GM12878 (cell line): ENCODE measurements at regions not wholly inside any gene's neighbourhood (a gene's known extent, or its start where the extent isn't known, plus 50 kb on each side); places are given as distances from the start of the nearest gene placed in this dataset.

ENCODE experiments used
- ATAC-seq: fragments of 200-7000 bp; cut with Tn5 transposase; 3 replicates; pipeline ENCODE4 v1.9.1; 2020; ENCODE audit warnings: mild to moderate bottlenecking, moderate library complexity
- BruUV-seq: library from RNA; stranded (reverse); fragments of 400-500 nt; replicated peaks from 2 replicates; lab custom pipeline; 2021; lab: Mats Ljungman, UMichigan
- CTCF ChIA-PET: fragments of 300-600 bp; sonication (Branson Sonifier 250); formaldehyde crosslinking; extraction: SDS; loops from one replicate; lab custom pipeline; 2021; ENCODE audit warnings: inconsistent platforms; lab: Yijun Ruan, JAX
- POLR2A ChIA-PET: fragments of 350-600 bp; formaldehyde crosslinking; extraction: SDS; loops from one replicate; lab custom pipeline; 2021; ENCODE audit warnings: inconsistent platforms; lab: Charles Lee
- RAD21 ChIA-PET: fragments of 300-600 bp; sonication (Branson Sonifier 250); formaldehyde crosslinking; loops from one replicate; lab custom pipeline; 2023; ENCODE audit warnings: antibody characterized with exemption; ENCODE audit not compliant: unreplicated experiment; lab: Charles Lee
- SMC1A ChIA-PET: fragments of 300-600 bp; sonication (Branson Sonifier 250); formaldehyde crosslinking; loops from one replicate; lab custom pipeline; 2023; ENCODE audit not compliant: unreplicated experiment, uncharacterized antibody; lab: Charles Lee
- DNase-seq: peaks from one replicate; pipeline ENCODE4 v3.0.0-alpha.2; 2011; ENCODE audit warnings: low read depth, low spot score
- FAIRE-seq: peaks from 3 replicates; lab custom pipeline; 2011; peaks lifted over from hg19 to GRCh38; lab: Jason Lieb, UNC
- H2AFZ ChIP-seq: 2 replicates; pipeline ENCODE4 v1.6.0; 2011; ENCODE audit warnings: low read depth, low read length, control low read depth; ENCODE audit not compliant: control insufficient read depth
- H3K27ac ChIP-seq: 2 replicates; pipeline ENCODE4 v1.5.1; 2011; ENCODE audit warnings: control low read depth; ENCODE audit not compliant: control insufficient read depth, insufficient read depth
- H3K27me3 ChIP-seq, 2 experiments: replicated peaks in 1 of 2; 2 replicates each; pipeline versions ENCODE4 v1.6.0 to v1.6.1; 2011; ENCODE audit warnings: low read length in 1 of 2; ENCODE audit not compliant: control insufficient read depth in 2 of 2, insufficient read depth in 2 of 2
- H3K36me3 ChIP-seq, 2 experiments: 2 replicates each; pipeline ENCODE4 v1.5.1; 2011; ENCODE audit warnings: low read length in 1 of 2; ENCODE audit not compliant: control insufficient read depth in 2 of 2, insufficient read depth in 2 of 2
- H3K4me1 ChIP-seq: 2 replicates; pipeline ENCODE4 v1.6.1; 2011; ENCODE audit warnings: mild to moderate bottlenecking, low read length, moderate library complexity, mixed read lengths; ENCODE audit not compliant: control insufficient read depth, insufficient read depth
- H3K4me2 ChIP-seq: 2 replicates; pipeline ENCODE4 v1.6.0; 2011; ENCODE audit warnings: control low read depth; ENCODE audit not compliant: control insufficient read depth, insufficient read depth
- H3K4me3 ChIP-seq: fragments of 200-600 bp; sonication (generic); 2 replicates; pipeline ENCODE4 v1.5.1; 2016
- H3K79me2 ChIP-seq: 2 replicates; pipeline ENCODE4 v1.6.0; 2011; ENCODE audit warnings: low read length; ENCODE audit not compliant: control insufficient read depth, insufficient read depth
- H3K9ac ChIP-seq: 2 replicates; pipeline ENCODE4 v1.8.0; 2011; ENCODE audit warnings: low read length, control low read depth, mixed read lengths; ENCODE audit not compliant: control insufficient read depth, insufficient read depth
- H3K9me3 ChIP-seq: replicated peaks from 3 replicates; pipeline ENCODE4 v1.5.1; 2011; ENCODE audit warnings: mild to moderate bottlenecking, low read length; ENCODE audit not compliant: control insufficient read depth, insufficient read depth
- H4K20me1 ChIP-seq: 2 replicates; pipeline ENCODE4 v1.6.0; 2011; ENCODE audit not compliant: control insufficient read depth, insufficient read depth
- ESRRA ChIP-seq: IDR thresholded peaks from 2 replicates; pipeline ENCODE4 v1.6.1; 2012; ENCODE audit warnings: mild to moderate bottlenecking, low read length, improper control_type of control experiment
- GABPA ChIP-seq: IDR thresholded peaks from 2 replicates; pipeline ENCODE4 v1.6.1; 2014; ENCODE audit warnings: antibody characterized with exemption, low read depth, mild to moderate bottlenecking, inconsistent platforms
- HCFC1 ChIP-seq: fragments of 150-350 bp; IDR thresholded peaks from 2 replicates; pipeline ENCODE4 v1.6.1; 2014; ENCODE audit warnings: low read length
- JUNB ChIP-seq: IDR thresholded peaks from 2 replicates; pipeline ENCODE4 v1.6.1; 2016; ENCODE audit warnings: antibody characterized with exemption, mild to moderate bottlenecking
- KDM1A ChIP-seq: fragments of 200-600 bp; sonication (generic); IDR thresholded peaks from 2 replicates; pipeline ENCODE4 v1.6.1; 2016; ENCODE audit warnings: borderline replicate concordance
- REST ChIP-seq: IDR thresholded peaks from 2 replicates; pipeline ENCODE4 v1.6.1; 2012; ENCODE audit warnings: mild to moderate bottlenecking, low read depth, low read length
- SUPT20H ChIP-seq: IDR thresholded peaks from 2 replicates; pipeline ENCODE4 v1.6.1; 2011; ENCODE audit warnings: low read depth, mild to moderate bottlenecking, low read length, moderate library complexity, borderline replicate concordance; ENCODE audit not compliant: control insufficient read depth
- WGBS: methylation state at CpG from one replicate; pipeline ENCODE4 v1.1.6; 2016; ENCODE audit warnings: low lambda C conversion rate; ENCODE audit not compliant: insufficient replicate concordance, insufficient coverage; ENCODE audit errors: missing lambda C conversion rate; 5-methylcytosine and 5-hydroxymethylcytosine counted together
- in situ Hi-C: fragments of 300-500 bp; cut with MboI; formaldehyde crosslinking; loops from 9 replicates; pipeline ENCODE4 v1.14.3; 2018; ENCODE audit warnings: mixed read lengths
- intact Hi-C: fragments of 100-400 bp; cut with micrococcal nuclease; formaldehyde crosslinking; loops from one replicate; pipeline ENCODE4 v1.14.2; 2022; ENCODE audit not compliant: unreplicated experiment

GRCh38 chr21:18161841-18162240 is 82.8 kb upstream of the CHODL start:
- H3K4me3 ChIP-seq: no peak overlapping the region
- H3K9ac ChIP-seq: no peak overlapping the region
- ATAC-seq: no peak
- H3K4me2 ChIP-seq: no peak overlapping the region
- SMC1A ChIA-PET: no interaction called here
- H3K36me3 ChIP-seq: no peaks in the 10 kb centered on the region
- in situ Hi-C loops (no loop called here), intact Hi-C loops (no loop called here)
- no peaks in the 10 kb centered on the region for H4K20me1 ChIP-seq
- no peak for TF ChIP-seq REST
- no peak for TF ChIP-seq GABPA
- no peak for TF ChIP-seq SUPT20H
- no peak for TF ChIP-seq JUNB
- no peak for TF ChIP-seq ESRRA
- no peak for TF ChIP-seq HCFC1
- TF ChIP-seq KDM1A: no peak
- H3K79me2 ChIP-seq: no peaks in the 10 kb centered on the region
- CTCF ChIA-PET: interaction anchor here (0.5 kb wide), 1 partner anchor 348 kb away, joined by 3 read pairs; no protein-coding TSS in a partner anchor
- DNase-seq: no peak
- POLR2A ChIA-PET: no interaction called here
- no peak overlapping the region for H3K27ac ChIP-seq
- BruUV-seq: no TSS peak
- 9% methylated on average over 3 of the region's 3 CpGs for WGBS
- no peaks in the 10 kb centered on the region for H3K9me3 ChIP-seq
- no peak overlapping the region for H2AFZ ChIP-seq
- RAD21 ChIA-PET: no interaction called here
- FAIRE-seq: no peak
- no peaks in the 10 kb centered on the region for H3K4me1 ChIP-seq
- no peaks in the 10 kb centered on the region for H3K27me3 ChIP-seq
